Stimulated activated CD8-positive, alpha-beta memory T cell treated with anti-CD3 and anti-CD28 coated beads, Interleukin-2, amount 100 ng/mL, for 1 hour (primary cell): ENCODE measurements at regions not wholly inside any gene's neighbourhood (a gene's known extent, or its start where the extent isn't known, plus 50 kb on each side); places are given as distances from the start of the nearest gene placed in this dataset.

ENCODE experiments used
- DNase-seq, 2 donors: peaks; one replicate each; pipeline ENCODE4 v3.0.0-alpha.2; 2020; ENCODE audit warnings: low read depth in 2 of 2

GRCh38 chr12:24143928-24144327, 194.5 kb upstream of the SOX5 start:
- DNase-seq = no peak

- DNase-seq = no peak
Measured at GRCh38 chr12:24139035-24139434, 189.6 kb upstream of the SOX5 start.

GRCh38 chr12:24138041-24138440, 188.6 kb upstream of the SOX5 start:
- DNase-seq = no peak

GRCh38 chr12:24135158-24135850, 185.8 kb upstream of the SOX5 start:
- DNase-seq = no peak

DNA sequence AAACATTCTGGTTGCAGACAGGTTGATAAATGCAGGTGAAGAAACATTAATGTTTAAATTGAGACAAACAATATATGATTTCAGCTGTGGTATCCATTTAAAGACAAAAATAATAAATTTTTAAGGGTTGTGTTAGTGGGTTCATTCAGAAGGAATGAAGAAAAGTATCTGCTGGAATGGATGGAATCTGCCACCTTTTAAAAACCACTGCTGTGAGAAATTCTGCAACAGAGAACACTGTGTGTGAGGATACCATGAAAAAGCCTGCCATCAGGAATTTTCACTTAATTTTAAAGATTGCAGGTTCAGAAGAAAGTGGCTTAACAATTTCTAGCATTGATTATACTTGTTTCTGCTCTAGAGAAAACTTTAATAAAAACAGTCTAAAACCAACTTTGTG, 184.6 kb upstream of the SOX5 start:
- DNase-seq = no peak

DNA sequence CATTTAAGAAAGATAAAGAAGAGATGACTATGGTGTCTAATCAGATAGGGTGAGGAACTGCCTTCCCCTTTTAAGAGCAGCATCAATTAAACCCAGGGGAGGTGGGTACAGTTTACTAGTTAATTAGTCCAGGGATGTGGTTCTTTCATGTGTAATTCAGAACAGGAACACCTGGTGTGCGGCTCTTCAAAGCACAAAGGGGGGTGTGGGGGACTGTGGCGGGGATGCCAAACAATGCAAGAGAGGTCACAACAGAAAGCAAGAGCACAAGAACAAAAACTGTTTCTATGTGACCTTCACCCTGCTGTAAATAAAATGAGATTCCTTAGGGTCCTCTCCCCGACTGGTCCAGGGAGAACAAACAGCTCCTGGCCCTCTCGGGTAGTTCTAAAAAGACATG, 183.9 kb upstream of the SOX5 start:
- DNase-seq = no peak

DNA sequence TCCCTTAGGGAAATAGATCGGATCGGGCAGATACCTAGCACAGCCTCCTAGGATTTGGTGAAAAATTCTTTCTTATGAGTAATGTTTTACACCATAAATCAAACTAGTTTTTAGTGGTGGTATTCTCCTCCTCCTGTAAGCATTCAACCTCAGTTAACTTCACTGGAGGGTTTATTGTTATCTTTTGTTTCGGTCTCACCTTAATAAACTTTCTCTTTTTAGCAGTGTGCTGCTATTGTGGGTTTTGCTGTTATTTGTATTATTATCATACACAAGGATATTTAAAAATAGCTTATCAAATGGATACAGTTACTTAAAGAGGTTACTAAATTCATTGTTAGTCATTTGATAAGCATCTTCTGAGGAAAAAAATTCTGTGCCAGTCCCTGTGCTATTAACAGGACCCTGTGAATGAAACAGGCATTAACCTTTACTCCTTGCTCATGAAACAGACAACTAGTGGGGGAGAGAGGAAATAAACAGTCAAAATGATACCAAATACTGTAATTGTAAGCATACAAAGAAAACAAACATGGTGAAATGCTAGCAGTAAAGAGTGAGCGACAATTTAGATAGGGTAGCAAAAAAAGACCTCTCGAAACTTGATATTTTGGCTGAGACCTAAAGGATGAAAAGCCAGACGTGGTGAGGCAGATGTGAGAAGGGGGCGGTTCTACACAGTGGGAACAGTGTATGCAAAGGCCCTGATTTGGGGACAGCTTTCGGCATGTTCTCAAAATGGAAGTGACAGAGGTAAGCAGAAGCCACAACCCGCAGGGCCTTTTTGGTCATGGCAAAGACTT, 178.7 kb upstream of the SOX5 start:
- no peak for DNase-seq

- DNase-seq = no peak
Measured at GRCh38 chr12:24125280-24125679, 175.8 kb upstream of the SOX5 start.

GRCh38 chr12:24121911-24122310, 172.4 kb upstream of the SOX5 start:
- no peak for DNase-seq

GRCh38 chr12:24118668-24119067, 169.2 kb upstream of the SOX5 start:
- DNase-seq = no peak

GRCh38 chr12:24116548-24116947, 167.1 kb upstream of the SOX5 start:
- DNase-seq = no peak

DNA sequence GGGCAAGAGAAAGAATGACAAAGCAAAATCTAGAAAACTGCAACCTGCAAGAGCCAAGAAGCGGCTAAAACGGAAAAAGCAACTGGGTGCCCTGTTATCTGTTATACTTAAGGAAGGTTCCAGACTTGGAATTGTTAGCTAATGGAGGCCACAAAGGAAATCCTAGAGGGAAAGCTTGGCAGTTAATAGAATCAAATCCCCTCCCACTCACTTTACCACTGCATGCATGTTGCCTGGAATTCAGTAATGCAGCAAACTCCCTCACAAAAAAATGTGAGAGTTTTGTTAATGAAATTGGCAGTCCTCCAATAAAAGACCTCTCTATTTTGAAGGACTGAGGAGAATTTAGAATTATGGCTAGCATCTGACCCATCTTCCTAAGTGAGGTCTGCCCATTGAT, 164.2 kb upstream of the SOX5 start:
- no peak for DNase-seq

- DNase-seq = no peak
Measured at GRCh38 chr12:24111616-24112015, 162.1 kb upstream of the SOX5 start.

DNA sequence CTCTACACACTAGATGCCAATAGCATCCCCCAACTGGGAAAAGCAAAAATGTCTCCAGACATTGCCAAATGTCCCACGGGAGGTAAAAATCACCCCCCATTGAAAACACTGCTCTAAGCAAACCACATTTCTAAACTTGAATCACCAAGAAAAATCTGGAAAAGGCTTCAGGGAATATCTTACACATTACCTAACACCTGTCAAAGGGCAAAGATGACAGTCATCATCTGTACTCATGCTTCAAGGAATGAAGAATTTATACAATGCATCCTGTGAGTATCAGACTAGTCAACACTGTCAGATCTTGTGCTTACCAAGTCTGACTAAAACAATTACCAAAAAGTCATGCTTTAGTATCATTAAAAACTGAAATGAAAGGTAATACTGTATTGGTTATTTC, 161.6 kb upstream of the SOX5 start:
- no peak for DNase-seq

DNA sequence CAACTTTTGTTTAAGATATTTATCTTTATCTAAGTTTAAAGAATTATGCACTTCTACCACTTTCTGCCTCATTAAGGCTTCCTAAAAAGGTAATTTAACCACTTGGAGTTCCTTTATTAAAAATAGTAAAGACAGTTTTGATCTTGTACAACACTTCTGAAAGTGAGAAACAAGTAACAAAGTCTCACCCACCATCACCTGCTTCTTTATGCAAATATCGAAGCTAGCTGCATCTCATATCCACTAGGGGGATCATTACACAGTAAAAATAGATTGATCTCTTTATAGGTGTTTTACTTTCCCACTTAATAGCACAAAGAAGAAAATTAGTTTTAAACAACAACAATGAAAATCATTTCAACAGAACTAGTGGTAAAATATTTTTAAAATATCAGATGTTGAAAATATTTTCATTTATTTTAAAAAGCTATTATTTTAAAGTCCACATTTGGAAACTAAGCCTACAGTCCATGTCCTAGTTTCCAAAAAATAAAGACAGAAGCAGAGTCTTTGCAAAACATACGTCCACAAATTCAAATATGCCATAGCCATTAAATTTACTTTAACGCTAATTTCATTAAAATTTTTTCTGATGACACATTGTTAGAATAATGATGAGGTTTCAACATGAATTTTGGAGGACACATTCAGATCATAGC, 160.0 kb upstream of the SOX5 start:
- no peak for DNase-seq

DNA sequence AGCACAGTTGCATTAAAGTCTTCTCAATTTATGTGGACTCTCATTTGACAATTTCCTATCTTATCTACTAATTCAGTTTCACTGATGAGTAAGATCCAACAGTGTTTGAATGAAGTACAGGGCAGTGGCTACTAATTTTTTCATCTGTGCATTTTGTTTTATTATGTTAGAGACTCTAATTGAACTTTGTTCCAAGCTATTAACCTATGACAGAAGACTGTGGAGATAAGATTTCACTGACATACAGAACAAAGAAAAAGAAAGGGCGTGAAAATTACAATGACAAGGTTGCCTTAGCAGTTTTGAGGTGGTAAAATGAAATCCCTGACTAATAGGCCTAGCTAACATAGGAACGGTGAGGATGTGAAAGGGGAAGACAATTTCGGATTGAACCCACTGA, 153.2 kb upstream of the SOX5 start:
- no peak for DNase-seq

DNA sequence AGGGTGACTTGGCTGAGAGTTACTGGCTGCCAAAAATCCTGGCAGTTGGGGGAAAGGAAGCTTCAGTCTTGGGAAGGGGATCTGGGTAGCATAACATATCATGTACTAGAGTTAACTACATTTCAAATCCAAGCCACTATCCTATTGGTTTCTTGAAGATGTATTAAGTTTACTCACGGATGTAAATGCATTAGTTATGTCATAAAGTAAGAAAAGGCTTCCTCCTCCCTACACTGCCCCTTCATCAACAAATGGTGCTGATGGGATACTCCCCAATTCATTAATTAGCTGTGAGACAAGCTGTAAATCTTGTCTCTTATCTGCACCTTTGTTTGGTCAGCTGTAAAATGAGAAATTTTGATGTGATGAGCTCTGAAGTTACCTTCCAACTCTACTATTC, 150.1 kb upstream of the SOX5 start:
- DNase-seq = no peak

- no peak for DNase-seq
Measured at GRCh38 chr12:24095245-24095644, 145.8 kb upstream of the SOX5 start.

DNA sequence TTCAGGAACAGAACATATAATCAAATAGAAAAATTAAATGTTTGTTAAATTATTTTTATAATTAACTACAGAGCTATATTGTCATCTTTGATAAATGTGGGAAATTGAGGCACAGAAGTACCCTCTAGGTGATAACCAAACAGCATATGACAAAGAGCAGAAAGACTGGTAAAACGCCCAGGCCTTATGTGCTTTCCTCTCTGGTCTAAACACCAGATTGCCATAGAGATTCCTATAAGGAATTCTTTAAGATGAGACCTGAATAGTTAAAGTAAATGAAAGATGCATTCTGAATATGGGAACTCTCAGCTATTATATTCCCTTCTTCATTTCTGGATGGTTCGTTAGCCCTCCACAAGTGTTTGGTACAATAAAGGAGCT, 140.0 kb upstream of the SOX5 start:
- DNase-seq = no peak

GRCh38 chr12:24088751-24089509, 139.5 kb upstream of the SOX5 start:
- DNase-seq = no peak

GRCh38 chr12:24087294-24087693, 137.8 kb upstream of the SOX5 start:
- DNase-seq = no peak

DNA sequence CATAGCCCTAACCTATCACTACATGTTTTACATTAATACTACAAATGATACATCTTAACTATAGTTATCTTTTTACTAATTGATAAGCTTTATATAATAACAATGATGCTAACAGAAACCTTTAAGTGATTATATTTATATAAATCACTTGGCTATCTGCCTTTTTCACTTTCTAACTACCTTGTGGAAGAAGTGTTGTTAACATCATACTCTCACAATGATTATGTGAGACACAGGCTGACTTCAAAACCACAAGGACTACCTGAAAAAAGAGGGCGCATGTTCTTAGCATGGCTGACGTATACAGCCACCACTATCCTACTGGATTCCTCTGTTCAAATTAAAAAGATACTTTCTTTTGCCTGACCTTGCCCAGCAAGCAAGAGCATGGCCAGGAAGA, 135.3 kb upstream of the SOX5 start:
- DNase-seq = no peak
